ENCODE measurements at regions not wholly inside any gene's neighbourhood (a gene's known extent, or its start where the extent isn't known, plus 50 kb on each side); places are given as distances from the start of the nearest gene placed in this dataset.
"Not testable (repeated sequence)": the region's sequence is repeated elsewhere in the genome, so short reads cannot be mapped to it uniquely, and the experiment has no call there.

DNA sequence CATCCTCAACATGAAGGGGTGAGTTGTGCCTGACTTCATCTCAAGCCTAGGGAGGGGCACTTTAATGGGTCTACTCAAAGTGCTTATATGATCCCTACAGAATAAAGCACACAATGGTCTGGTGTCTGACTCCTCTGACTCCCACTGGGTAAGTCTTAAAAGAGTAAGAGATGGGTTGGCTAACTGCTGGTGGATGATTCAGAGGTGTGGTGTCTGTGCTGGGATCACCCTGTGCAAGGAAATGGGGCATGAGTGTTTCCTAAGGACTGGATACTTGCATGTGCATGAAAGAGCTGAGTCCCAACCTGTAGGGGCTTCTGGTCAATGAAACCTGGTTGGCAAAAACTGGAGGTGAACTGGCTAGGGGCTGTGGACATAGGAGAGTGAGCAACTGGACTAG, 158.8 kb downstream of the IL20RB start:
- H3K4me3 ChIP-seq (ENCODE audit: insufficient read length, low read depth): no peak overlapping the region
- H3K9me3 ChIP-seq (ENCODE audit: insufficient read depth, low read length): no peaks in the 10 kb centered on the region
- TF ChIP-seq YY1 (IDR thresholded peaks at IDR 0.05; ENCODE audit: insufficient read depth, insufficient read length) (no peak), ZNF274 (IDR thresholded peaks at IDR 0.05; ENCODE audit: low read depth, low read length) (no peak), SUZ12 (IDR thresholded peaks at IDR 0.05; ENCODE audit: extremely low read depth, insufficient read depth, insufficient read length) (no peak)

DNA sequence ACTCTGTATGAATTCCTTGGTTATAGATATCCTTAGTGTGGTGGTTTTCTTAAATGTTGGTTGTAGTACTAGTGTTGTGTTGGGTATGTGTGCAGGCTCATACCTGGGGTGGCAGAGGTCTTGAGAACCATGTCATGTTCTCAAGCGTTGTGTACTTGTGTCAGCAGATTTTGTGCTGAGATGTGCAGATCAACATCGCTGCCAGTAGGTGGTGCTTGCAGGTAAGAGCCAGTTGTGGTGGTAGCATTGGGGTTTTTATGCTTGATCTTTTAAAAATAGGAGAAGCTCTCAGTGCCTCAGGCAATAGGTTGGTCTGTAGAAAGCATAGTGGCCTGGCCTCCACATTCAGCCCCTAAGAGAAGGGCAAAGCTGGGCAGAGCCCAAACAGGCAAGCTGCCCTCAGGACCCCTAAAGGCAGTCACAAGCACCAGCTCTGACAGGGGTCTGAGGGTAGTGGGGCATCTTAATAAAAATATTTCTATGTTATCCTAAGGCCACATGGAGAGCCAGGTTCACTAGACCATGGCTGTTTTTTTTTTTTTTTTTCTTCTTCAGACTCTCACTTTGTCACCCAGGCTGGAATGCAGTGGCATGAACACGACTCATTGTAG, 164.0 kb downstream of the IL20RB start:
- Histone ChIP-seq H3K27me3 (ENCODE audit: insufficient read depth, insufficient read length) (no peaks in the 10 kb centered on the region), H3K4me3 (ENCODE audit: insufficient read length, low read depth) (no peak overlapping the region), H3K9ac (ENCODE audit: insufficient read length, low read depth) (no peak overlapping the region), H3K9me3 (ENCODE audit: insufficient read depth, low read length) (no peaks in the 10 kb centered on the region), H3K4me1 (ENCODE audit: insufficient read depth, insufficient read length) (no peaks in the 10 kb centered on the region), H3K36me3 (ENCODE audit: insufficient read depth, insufficient read length, low read length) (no peaks in the 10 kb centered on the region)
- TF ChIP-seq YY1 (IDR thresholded peaks at IDR 0.05; ENCODE audit: insufficient read depth, insufficient read length): no peak
- TF ChIP-seq SUZ12 (IDR thresholded peaks at IDR 0.05; ENCODE audit: extremely low read depth, insufficient read depth, insufficient read length): no peak
- no peak for TF ChIP-seq ZNF274 (IDR thresholded peaks at IDR 0.05; ENCODE audit: low read depth, low read length)
- DNase-seq (ENCODE audit: low read depth, low spot score): peak; percentile 67

More for the DNA sequence above, 158.8 kb downstream of the IL20RB start:
- Histone ChIP-seq H3K27me3 (ENCODE audit: insufficient read depth, insufficient read length) (no peaks in the 10 kb centered on the region), H3K4me1 (ENCODE audit: insufficient read depth, insufficient read length) (no peaks in the 10 kb centered on the region), H3K36me3 (ENCODE audit: insufficient read depth, insufficient read length, low read length) (no peaks in the 10 kb centered on the region), H3K9ac (ENCODE audit: insufficient read length, low read depth) (no peak overlapping the region)
- no peak for DNase-seq (ENCODE audit: low read depth, low spot score)

DNA sequence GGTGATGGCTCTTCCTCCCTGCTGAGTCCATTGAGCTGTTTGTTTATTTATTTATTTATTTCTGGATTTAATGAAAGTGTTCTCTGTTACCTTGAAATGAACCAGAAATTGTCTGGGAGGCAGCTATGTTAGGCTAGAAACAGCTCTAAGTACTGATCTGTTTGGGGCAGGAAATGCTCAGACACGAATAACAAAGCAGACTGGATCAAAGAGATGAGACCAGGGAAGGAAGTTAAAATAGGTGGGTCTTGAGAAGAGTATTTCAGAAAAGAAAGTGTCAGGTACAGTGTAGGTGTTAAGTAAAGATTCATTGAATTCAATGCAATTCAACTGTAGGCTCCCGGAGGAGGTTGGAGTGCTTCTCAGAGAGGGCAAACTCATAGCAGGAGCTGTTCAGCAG, 173.3 kb downstream of the IL20RB start:
- peak; percentile 46 for DNase-seq (ENCODE audit: low read depth, low spot score)
- H3K36me3 ChIP-seq (ENCODE audit: insufficient read depth, insufficient read length, low read length): no peaks in the 10 kb centered on the region
- H3K9me3 ChIP-seq (ENCODE audit: insufficient read depth, low read length): no peaks in the 10 kb centered on the region
- H3K4me3 ChIP-seq (ENCODE audit: insufficient read length, low read depth): no peak overlapping the region
- TF ChIP-seq YY1 (IDR thresholded peaks at IDR 0.05; ENCODE audit: insufficient read depth, insufficient read length) (no peak), ZNF274 (IDR thresholded peaks at IDR 0.05; ENCODE audit: low read depth, low read length) (no peak), SUZ12 (IDR thresholded peaks at IDR 0.05; ENCODE audit: extremely low read depth, insufficient read depth, insufficient read length) (no peak)
- no peaks in the 10 kb centered on the region for H3K27me3 ChIP-seq (ENCODE audit: insufficient read depth, insufficient read length)
- H3K4me1 ChIP-seq (ENCODE audit: insufficient read depth, insufficient read length): peaks cover 6% of the 10 kb centered on the region
- H3K9ac ChIP-seq (ENCODE audit: insufficient read length, low read depth): no peak overlapping the region

DNA sequence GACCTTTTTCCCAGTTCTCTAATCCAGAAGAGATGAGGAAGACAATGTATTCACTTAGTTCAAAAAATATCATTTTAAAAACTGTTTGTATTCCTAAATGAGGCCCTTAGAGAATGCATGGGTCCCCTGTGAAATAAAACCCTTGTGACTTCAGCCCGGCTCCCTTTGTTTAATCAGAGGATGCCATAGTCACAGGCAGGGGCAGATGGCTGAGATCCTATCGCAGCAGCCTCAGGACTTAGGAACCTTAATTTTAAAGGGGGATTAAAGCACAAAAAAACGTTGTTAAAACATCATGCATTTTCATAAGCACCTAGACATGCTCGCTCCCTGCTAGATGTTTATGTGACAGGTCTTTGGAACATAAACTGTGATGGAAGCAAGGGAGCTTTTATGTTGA, 176.6 kb downstream of the IL20RB start:
- Histone ChIP-seq H3K36me3 (ENCODE audit: insufficient read depth, insufficient read length, low read length) (no peaks in the 10 kb centered on the region), H3K4me1 (ENCODE audit: insufficient read depth, insufficient read length) (peaks cover 6% of the 10 kb centered on the region), H3K27me3 (ENCODE audit: insufficient read depth, insufficient read length) (no peaks in the 10 kb centered on the region), H3K9me3 (ENCODE audit: insufficient read depth, low read length) (no peaks in the 10 kb centered on the region), H3K9ac (ENCODE audit: insufficient read length, low read depth) (no peak overlapping the region), H3K4me3 (ENCODE audit: insufficient read length, low read depth) (no peak overlapping the region)
- TF ChIP-seq ZNF274 (IDR thresholded peaks at IDR 0.05; ENCODE audit: low read depth, low read length) (no peak), YY1 (IDR thresholded peaks at IDR 0.05; ENCODE audit: insufficient read depth, insufficient read length) (no peak), SUZ12 (IDR thresholded peaks at IDR 0.05; ENCODE audit: extremely low read depth, insufficient read depth, insufficient read length) (no peak)
- DNase-seq (ENCODE audit: low read depth, low spot score): no peak

DNA sequence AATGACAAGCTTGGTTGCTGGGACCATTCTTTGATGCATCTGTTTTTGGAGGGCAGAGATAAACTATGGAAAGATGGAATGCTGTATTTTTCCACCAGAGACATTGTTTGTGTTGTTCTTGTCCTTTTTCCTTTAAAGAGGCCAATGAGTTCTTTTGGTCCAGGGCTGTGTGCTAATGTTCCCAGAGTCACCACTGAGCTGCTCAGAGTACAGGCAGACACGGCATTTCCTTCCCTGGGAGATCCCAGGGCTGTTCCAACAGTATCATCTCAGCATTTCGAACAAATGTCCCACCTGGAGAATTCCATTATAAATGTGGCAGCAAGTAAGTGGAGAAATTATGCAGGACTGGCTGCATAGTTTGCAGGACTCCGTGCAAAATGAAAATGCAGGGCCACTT, 190.6 kb downstream of the IL20RB start:
- H3K4me1 ChIP-seq (ENCODE audit: insufficient read depth, insufficient read length): no peaks in the 10 kb centered on the region
- TF ChIP-seq ZNF274 (IDR thresholded peaks at IDR 0.05; ENCODE audit: low read depth, low read length) (no peak), SUZ12 (IDR thresholded peaks at IDR 0.05; ENCODE audit: extremely low read depth, insufficient read depth, insufficient read length) (no peak), YY1 (IDR thresholded peaks at IDR 0.05; ENCODE audit: insufficient read depth, insufficient read length) (no peak)
- H3K4me3 ChIP-seq (ENCODE audit: insufficient read length, low read depth): no peak overlapping the region
- H3K9ac ChIP-seq (ENCODE audit: insufficient read length, low read depth): no peak overlapping the region
- no peaks in the 10 kb centered on the region for H3K36me3 ChIP-seq (ENCODE audit: insufficient read depth, insufficient read length, low read length)
- no peak for DNase-seq (ENCODE audit: low read depth, low spot score)
- H3K9me3 ChIP-seq (ENCODE audit: insufficient read depth, low read length): no peaks in the 10 kb centered on the region
- no peaks in the 10 kb centered on the region for H3K27me3 ChIP-seq (ENCODE audit: insufficient read depth, insufficient read length)

DNA sequence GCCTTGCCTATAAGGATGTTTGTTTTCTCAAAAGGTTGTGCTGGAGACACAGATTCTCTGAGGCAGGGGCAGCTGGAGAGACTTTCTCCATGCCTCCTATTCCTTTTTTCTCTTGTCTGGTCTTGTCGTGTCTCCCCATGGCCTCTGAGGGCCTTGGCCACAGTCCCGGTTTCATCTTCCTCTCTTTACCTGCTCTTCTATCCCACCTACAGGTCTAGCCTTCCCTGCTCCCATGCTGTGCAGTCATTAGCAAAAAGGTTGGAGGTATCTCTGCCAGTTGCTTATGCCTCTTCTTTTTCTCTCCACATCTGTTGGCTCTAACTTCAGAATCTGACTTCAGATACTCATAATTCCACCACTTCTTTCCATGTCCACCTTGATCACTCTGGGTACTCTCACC, 191.1 kb downstream of the IL20RB start:
- Histone ChIP-seq H3K36me3 (ENCODE audit: insufficient read depth, insufficient read length, low read length) (no peaks in the 10 kb centered on the region), H3K4me3 (ENCODE audit: insufficient read length, low read depth) (no peak overlapping the region), H3K27me3 (ENCODE audit: insufficient read depth, insufficient read length) (no peaks in the 10 kb centered on the region), H3K9me3 (ENCODE audit: insufficient read depth, low read length) (no peaks in the 10 kb centered on the region), H3K9ac (ENCODE audit: insufficient read length, low read depth) (no peak overlapping the region), H3K4me1 (ENCODE audit: insufficient read depth, insufficient read length) (no peaks in the 10 kb centered on the region)
- no peak for DNase-seq (ENCODE audit: low read depth, low spot score)
- no peak for TF ChIP-seq SUZ12 (IDR thresholded peaks at IDR 0.05; ENCODE audit: extremely low read depth, insufficient read depth, insufficient read length)
- TF ChIP-seq YY1 (IDR thresholded peaks at IDR 0.05; ENCODE audit: insufficient read depth, insufficient read length): no peak
- no peak for TF ChIP-seq ZNF274 (IDR thresholded peaks at IDR 0.05; ENCODE audit: low read depth, low read length)

DNA sequence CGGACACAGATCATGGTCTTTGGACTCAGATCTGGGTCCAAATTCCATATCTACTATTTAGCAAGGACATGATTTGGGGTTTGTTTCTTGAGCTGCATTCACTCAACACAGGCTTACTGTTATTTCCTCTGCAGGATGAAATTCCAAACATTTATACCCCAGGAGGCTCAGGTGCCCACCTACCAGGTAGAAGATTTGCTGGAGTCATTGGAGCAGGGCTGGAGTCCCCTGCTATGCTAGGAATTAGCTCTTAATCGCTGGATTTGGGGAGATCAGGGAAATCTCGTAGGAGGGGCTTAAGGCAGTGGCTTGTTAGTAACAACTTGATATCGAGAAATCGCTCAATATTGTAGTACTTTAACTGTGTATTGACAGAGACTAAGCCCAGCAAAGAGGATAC, 193.0 kb downstream of the IL20RB start:
- no peaks in the 10 kb centered on the region for H3K27me3 ChIP-seq (ENCODE audit: insufficient read depth, insufficient read length)
- H3K4me1 ChIP-seq (ENCODE audit: insufficient read depth, insufficient read length): no peaks in the 10 kb centered on the region
- H3K4me3 ChIP-seq (ENCODE audit: insufficient read length, low read depth): no peak overlapping the region
- TF ChIP-seq YY1 (IDR thresholded peaks at IDR 0.05; ENCODE audit: insufficient read depth, insufficient read length) (no peak), SUZ12 (IDR thresholded peaks at IDR 0.05; ENCODE audit: extremely low read depth, insufficient read depth, insufficient read length) (no peak), ZNF274 (IDR thresholded peaks at IDR 0.05; ENCODE audit: low read depth, low read length) (no peak)
- no peaks in the 10 kb centered on the region for H3K36me3 ChIP-seq (ENCODE audit: insufficient read depth, insufficient read length, low read length)
- H3K9ac ChIP-seq (ENCODE audit: insufficient read length, low read depth): no peak overlapping the region
- no peaks in the 10 kb centered on the region for H3K9me3 ChIP-seq (ENCODE audit: insufficient read depth, low read length)
- DNase-seq (ENCODE audit: low read depth, low spot score): no peak

DNA sequence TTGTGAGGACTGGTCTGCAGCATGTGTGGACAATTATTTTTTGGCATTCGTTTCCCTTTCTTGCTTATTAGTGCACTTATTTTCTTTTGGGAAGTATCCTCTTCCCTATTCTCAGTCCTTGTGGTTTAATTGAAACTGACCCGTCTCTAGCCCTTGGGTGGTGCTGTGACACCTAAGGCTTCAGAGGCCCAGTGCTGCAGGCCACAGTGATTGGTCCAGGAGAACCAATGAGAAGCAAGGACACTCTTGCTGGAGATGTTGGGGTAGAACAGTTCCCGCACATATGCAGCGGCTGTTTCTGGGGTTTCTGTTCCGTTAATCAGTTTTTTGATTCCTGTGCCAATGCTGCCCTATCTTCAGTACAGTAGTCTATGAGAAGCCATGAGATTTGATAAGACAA, 195.3 kb downstream of the IL20RB start:
- not testable (repeated sequence) for H3K36me3 ChIP-seq (ENCODE audit: insufficient read depth, insufficient read length, low read length); H3K4me3 ChIP-seq (ENCODE audit: insufficient read length, low read depth); H3K9me3 ChIP-seq (ENCODE audit: insufficient read depth, low read length); H3K4me1 ChIP-seq (ENCODE audit: insufficient read depth, insufficient read length); H3K9ac ChIP-seq (ENCODE audit: insufficient read length, low read depth); DNase-seq (ENCODE audit: low read depth, low spot score); H3K27me3 ChIP-seq (ENCODE audit: insufficient read depth, insufficient read length)

Data from NT2/D1 (cell line).